HG02981 (cell line): ENCODE measurements at regions not wholly inside any gene's neighbourhood (a gene's known extent, or its start where the extent isn't known, plus 50 kb on each side); places are given as distances from the start of the nearest gene placed in this dataset.
"Not testable (repeated sequence)": the region's sequence is repeated elsewhere in the genome, so short reads cannot be mapped to it uniquely, and the experiment has no call there.

Source experiments
- ATAC-seq: cut with Tn5 transposase; IDR thresholded peaks from one replicate; pipeline ENCODE4 v1.9.1; 2021; ENCODE audit warnings: mild to moderate bottlenecking, moderate library complexity; ENCODE audit not compliant: unreplicated experiment

- peak; percentile 36 for ATAC-seq
Observed at GRCh38 chr5:116883875-116884274, 309.3 kb upstream of the SEMA6A start.

- ATAC-seq = no peak
Observed at GRCh38 chr5:116881921-116882531, 307.4 kb upstream of the SEMA6A start.

GRCh38 chr5:116880601-116881000 is 306.0 kb upstream of the SEMA6A start:
- ATAC-seq = no peak

- no peak for ATAC-seq
Observed at GRCh38 chr5:116880150-116880549, 305.5 kb upstream of the SEMA6A start.

- no peak for ATAC-seq
Observed at GRCh38 chr5:116876240-116876840, 301.7 kb upstream of the SEMA6A start.

- ATAC-seq = no peak
Observed at GRCh38 chr5:116872986-116873385, 298.4 kb upstream of the SEMA6A start.

GRCh38 chr5:116872486-116872885 is 297.9 kb upstream of the SEMA6A start:
- ATAC-seq = no peak

GRCh38 chr5:116867825-116868224 is 293.2 kb upstream of the SEMA6A start:
- ATAC-seq = not testable (repeated sequence)

GRCh38 chr5:116865651-116866050 is 291.0 kb upstream of the SEMA6A start:
- no peak for ATAC-seq

- no peak for ATAC-seq
Observed at GRCh38 chr5:116864838-116865190, 290.2 kb upstream of the SEMA6A start.

- no peak for ATAC-seq
Observed at GRCh38 chr5:116864157-116864837, 289.7 kb upstream of the SEMA6A start.

- no peak for ATAC-seq
Observed at GRCh38 chr5:116862632-116863455, 288.2 kb upstream of the SEMA6A start.

GRCh38 chr5:116861666-116862065 is 287.0 kb upstream of the SEMA6A start:
- ATAC-seq = no peak

GRCh38 chr5:116861097-116861496 is 286.5 kb upstream of the SEMA6A start:
- ATAC-seq = no peak

- ATAC-seq = no peak
Observed at GRCh38 chr5:116859666-116860320, 285.2 kb upstream of the SEMA6A start.

- no peak for ATAC-seq
Observed at GRCh38 chr5:116858705-116859333, 284.2 kb upstream of the SEMA6A start.

GRCh38 chr5:116858020-116858419 is 283.4 kb upstream of the SEMA6A start:
- not testable (repeated sequence) for ATAC-seq

- ATAC-seq = no peak
Observed at GRCh38 chr5:116856271-116856670, 281.6 kb upstream of the SEMA6A start.

GRCh38 chr5:116853992-116854391 is 279.4 kb upstream of the SEMA6A start:
- ATAC-seq = no peak

- no peak for ATAC-seq
Observed at GRCh38 chr5:116848954-116849581, 274.4 kb upstream of the SEMA6A start.
